ENCODE measurements at regions not wholly inside any gene's neighbourhood (a gene's known extent, or its start where the extent isn't known, plus 50 kb on each side); places are given as distances from the start of the nearest gene placed in this dataset.
"Not testable (repeated sequence)": the region's sequence is repeated elsewhere in the genome, so short reads cannot be mapped to it uniquely, and the experiment has no call there.

GRCh38 chr16:88176591-88177180 is 206.1 kb upstream of the ZNF469 start:
- ATAC-seq (ENCODE audit: poor library complexity); DNase-seq; intact Hi-C loops (cut with DNase I): not testable (repeated sequence)

GRCh38 chr16:88178251-88178650 is 204.5 kb upstream of the ZNF469 start:
- ATAC-seq (ENCODE audit: poor library complexity); DNase-seq; intact Hi-C loops (cut with DNase I): not testable (repeated sequence)

- DNase-seq; ATAC-seq (ENCODE audit: poor library complexity); intact Hi-C loops (cut with DNase I): not testable (repeated sequence)
Measured at GRCh38 chr16:88178896-88179295, 203.9 kb upstream of the ZNF469 start.

- DNase-seq; ATAC-seq (ENCODE audit: poor library complexity); intact Hi-C loops (cut with DNase I): not testable (repeated sequence)
Measured at GRCh38 chr16:88182967-88183881, 199.5 kb upstream of the ZNF469 start.

GRCh38 chr16:88184053-88184452 is 198.7 kb upstream of the ZNF469 start:
- intact Hi-C loops (cut with DNase I), result not testable (repeated sequence)

GRCh38 chr16:88184566-88185355 is 198.0 kb upstream of the ZNF469 start:
- ATAC-seq (ENCODE audit: poor library complexity); DNase-seq; intact Hi-C loops (cut with DNase I): not testable (repeated sequence)

More at GRCh38 chr16:88184053-88184452, 198.7 kb upstream of the ZNF469 start:
- not testable (repeated sequence) for DNase-seq; ATAC-seq (ENCODE audit: poor library complexity)

GRCh38 chr16:88185406-88185805 is 197.4 kb upstream of the ZNF469 start:
- intact Hi-C loops (cut with DNase I); DNase-seq; ATAC-seq (ENCODE audit: poor library complexity): not testable (repeated sequence)

GRCh38 chr16:88185976-88186888 is 196.5 kb upstream of the ZNF469 start:
- intact Hi-C loops (cut with DNase I); DNase-seq; ATAC-seq (ENCODE audit: poor library complexity): not testable (repeated sequence)

- peak; percentile 31 for ATAC-seq (ENCODE audit: poor library complexity)
- intact Hi-C loops (cut with DNase I); DNase-seq: not testable (repeated sequence)
Measured at GRCh38 chr16:88186889-88187870, 195.6 kb upstream of the ZNF469 start.

GRCh38 chr16:88188171-88188895 is 194.4 kb upstream of the ZNF469 start:
- intact Hi-C loops (cut with DNase I); ATAC-seq (ENCODE audit: poor library complexity); DNase-seq: not testable (repeated sequence)

- DNase-seq; ATAC-seq (ENCODE audit: poor library complexity); intact Hi-C loops (cut with DNase I): not testable (repeated sequence)
Measured at GRCh38 chr16:88190592-88191095, 192.1 kb upstream of the ZNF469 start.

- intact Hi-C loops (cut with DNase I); DNase-seq; ATAC-seq (ENCODE audit: poor library complexity): not testable (repeated sequence)
Measured at GRCh38 chr16:88191168-88191567, 191.6 kb upstream of the ZNF469 start.

GRCh38 chr16:88192601-88193000 is 190.2 kb upstream of the ZNF469 start:
- intact Hi-C loops (cut with DNase I), result no loop called here
- ATAC-seq (ENCODE audit: poor library complexity) (no peak), DNase-seq (no peak)

GRCh38 chr16:88193706-88194396 is 188.9 kb upstream of the ZNF469 start:
- intact Hi-C loops (cut with DNase I), result not testable (repeated sequence)
- ATAC-seq (ENCODE audit: poor library complexity) (peak; percentile 96), DNase-seq (peak; percentile 76)
